OCI-LY1 (cell line): ENCODE measurements at regions not wholly inside any gene's neighbourhood (a gene's known extent, or its start where the extent isn't known, plus 50 kb on each side); places are given as distances from the start of the nearest gene placed in this dataset.

Experiments
- H2AFZ ChIP-seq: fragments of 200-600 bp; sonication (generic), shearing (Covaris generic); 2 replicates; pipeline ENCODE4 v1.6.0; 2014; ENCODE audit warnings: antibody characterized with exemption, mild to moderate bottlenecking, low read length
- H3F3A ChIP-seq: fragments of 200-600 bp; sonication (generic), shearing (Covaris generic); 2 replicates; pipeline ENCODE4 v1.6.0; 2014; ENCODE audit warnings: mild to moderate bottlenecking, antibody characterized with exemption, low read length, moderate library complexity; ENCODE audit not compliant: insufficient read depth
- H3K27ac ChIP-seq: fragments of 200-600 bp; sonication (generic); 2 replicates; pipeline ENCODE4 v1.5.1; 2014; ENCODE audit warnings: low read length, mixed run types, mild to moderate bottlenecking, low read depth; ENCODE audit not compliant: poor library complexity, severe bottlenecking
- H3K27me3 ChIP-seq: fragments of 200-600 bp; sonication (generic); 2 replicates; pipeline ENCODE4 v1.6.0; 2014; ENCODE audit warnings: antibody characterized with exemption, mild to moderate bottlenecking, low read length, moderate library complexity; ENCODE audit not compliant: insufficient read depth
- H3K36me3 ChIP-seq: fragments of 200-600 bp; sonication (generic); 2 replicates; pipeline ENCODE4 v1.6.1; 2014; ENCODE audit warnings: mild to moderate bottlenecking, antibody characterized with exemption, low read length, moderate library complexity, mixed read lengths; ENCODE audit not compliant: insufficient read depth
- H3K4me1 ChIP-seq: fragments of 200-600 bp; sonication (generic); 2 replicates; pipeline ENCODE4 v1.5.1; 2014; ENCODE audit warnings: mild to moderate bottlenecking, low read length, moderate library complexity; ENCODE audit not compliant: insufficient read depth, severe bottlenecking
- H3K4me2 ChIP-seq: fragments of 200-600 bp; sonication (generic), shearing (Covaris generic); 2 replicates; pipeline ENCODE4 v1.6.1; 2014; ENCODE audit warnings: low read length
- H3K4me3 ChIP-seq: fragments of 200-600 bp; sonication (generic); 2 replicates; pipeline ENCODE4 v1.5.1; 2014; ENCODE audit warnings: low read length, low read depth, mild to moderate bottlenecking, mixed read lengths; ENCODE audit not compliant: poor library complexity, severe bottlenecking
- H3K79me2 ChIP-seq: fragments of 200-600 bp; shearing (Covaris generic); 2 replicates; pipeline ENCODE4 v1.6.1; 2016; ENCODE audit warnings: mixed run types, low read length, mixed read lengths; ENCODE audit not compliant: insufficient read depth
- H3K9ac ChIP-seq: fragments of 200-600 bp; sonication (generic), shearing (Covaris generic); 2 replicates; pipeline ENCODE4 v1.6.1; 2014; ENCODE audit warnings: mild to moderate bottlenecking, low read length, mixed read lengths
- H3K9me2 ChIP-seq: fragments of 200-600 bp; sonication (generic), shearing (Covaris generic); 2 replicates; pipeline ENCODE4 v1.6.1; 2014; ENCODE audit warnings: low read depth, mild to moderate bottlenecking, low read length, mixed read lengths
- H3K9me3 ChIP-seq: fragments of 200-600 bp; shearing (Covaris generic); 2 replicates; pipeline ENCODE4 v1.6.1; 2014; ENCODE audit warnings: low read length, mixed read lengths
- H4K20me1 ChIP-seq: fragments of 200-600 bp; sonication (generic), shearing (Covaris generic); 2 replicates; pipeline ENCODE4 v1.6.0; 2016; ENCODE audit warnings: mild to moderate bottlenecking, low read length; ENCODE audit not compliant: insufficient read depth
- EZH2 ChIP-seq: fragments of 200-600 bp; sonication (generic), shearing (Covaris generic); IDR thresholded peaks from 2 replicates; pipeline ENCODE4 v1.8.0; 2017; ENCODE audit warnings: borderline replicate concordance, mixed run types, mild to moderate bottlenecking, antibody characterized with exemption, low read length, moderate library complexity, mixed read lengths
- TF ChIP-seq, protein P1 (sequence below): fragments of 200-600 bp; sonication (generic), shearing (Covaris generic); IDR thresholded peaks from 2 replicates; pipeline ENCODE4 v1.5.1; 2017; ENCODE audit warnings: mild to moderate bottlenecking, antibody characterized with exemption, low read length, moderate library complexity, mixed read lengths

DNA sequence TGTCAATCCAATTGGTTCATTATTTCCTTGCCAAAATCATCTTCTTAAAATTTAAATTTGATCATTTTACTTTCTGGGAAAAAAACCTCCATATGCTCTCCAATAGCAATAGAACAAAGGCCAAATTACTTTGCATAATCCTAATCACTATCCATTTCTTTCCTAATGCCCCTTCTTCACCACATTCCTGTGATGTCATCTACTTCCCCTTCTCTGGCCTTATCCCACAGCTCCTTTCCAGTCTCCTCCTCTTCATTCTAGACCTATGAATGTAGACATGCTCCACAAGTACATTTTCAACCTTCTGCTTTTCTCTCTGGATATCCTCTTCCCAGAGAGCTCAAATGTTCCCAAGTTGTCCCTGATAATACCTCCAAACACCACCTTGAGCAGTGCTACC is 216.6 kb downstream of the MRPL39 start:
- no peak overlapping the region for H3K9ac ChIP-seq
- H4K20me1 ChIP-seq: no peaks in the 10 kb centered on the region
- H3K79me2 ChIP-seq: no peaks in the 10 kb centered on the region
- no peak overlapping the region for H3K4me2 ChIP-seq
- TF ChIP-seq, protein P1, sequence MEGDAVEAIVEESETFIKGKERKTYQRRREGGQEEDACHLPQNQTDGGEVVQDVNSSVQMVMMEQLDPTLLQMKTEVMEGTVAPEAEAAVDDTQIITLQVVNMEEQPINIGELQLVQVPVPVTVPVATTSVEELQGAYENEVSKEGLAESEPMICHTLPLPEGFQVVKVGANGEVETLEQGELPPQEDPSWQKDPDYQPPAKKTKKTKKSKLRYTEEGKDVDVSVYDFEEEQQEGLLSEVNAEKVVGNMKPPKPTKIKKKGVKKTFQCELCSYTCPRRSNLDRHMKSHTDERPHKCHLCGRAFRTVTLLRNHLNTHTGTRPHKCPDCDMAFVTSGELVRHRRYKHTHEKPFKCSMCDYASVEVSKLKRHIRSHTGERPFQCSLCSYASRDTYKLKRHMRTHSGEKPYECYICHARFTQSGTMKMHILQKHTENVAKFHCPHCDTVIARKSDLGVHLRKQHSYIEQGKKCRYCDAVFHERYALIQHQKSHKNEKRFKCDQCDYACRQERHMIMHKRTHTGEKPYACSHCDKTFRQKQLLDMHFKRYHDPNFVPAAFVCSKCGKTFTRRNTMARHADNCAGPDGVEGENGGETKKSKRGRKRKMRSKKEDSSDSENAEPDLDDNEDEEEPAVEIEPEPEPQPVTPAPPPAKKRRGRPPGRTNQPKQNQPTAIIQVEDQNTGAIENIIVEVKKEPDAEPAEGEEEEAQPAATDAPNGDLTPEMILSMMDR: no peak
- no peak for TF ChIP-seq EZH2
- no peaks in the 10 kb centered on the region for H3K9me3 ChIP-seq
- H3K9me2 ChIP-seq: no peaks in the 10 kb centered on the region
- no peaks in the 10 kb centered on the region for H3K27me3 ChIP-seq
- no peaks in the 10 kb centered on the region for H3F3A ChIP-seq
- H3K36me3 ChIP-seq: no peaks in the 10 kb centered on the region
- H2AFZ ChIP-seq: no peak overlapping the region
- H3K4me1 ChIP-seq: no peaks in the 10 kb centered on the region
- no peak overlapping the region for H3K4me3 ChIP-seq
- no peak overlapping the region for H3K27ac ChIP-seq

DNA sequence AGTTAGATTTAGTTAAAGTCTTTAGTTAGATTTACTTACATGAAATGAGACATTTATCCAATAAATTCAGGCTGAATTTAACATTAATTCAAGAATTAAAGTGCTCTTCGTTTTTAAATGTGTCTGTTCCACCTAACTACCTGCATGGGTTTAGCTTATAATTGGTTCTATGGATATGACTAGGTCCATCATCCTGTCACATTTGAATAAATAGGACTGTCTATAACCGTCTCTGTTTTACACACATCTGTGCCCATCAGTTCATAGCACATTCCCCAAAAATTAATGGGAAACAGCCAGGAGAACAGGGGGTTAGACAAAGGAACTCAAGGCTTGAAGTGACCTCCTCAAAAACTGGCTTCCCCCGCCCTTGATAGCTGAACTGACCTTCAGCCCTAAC is 219.6 kb downstream of the MRPL39 start:
- Histone ChIP-seq H3K9me2 (no peaks in the 10 kb centered on the region), H3K79me2 (no peaks in the 10 kb centered on the region), H3K4me2 (no peak overlapping the region), H3K9me3 (no peaks in the 10 kb centered on the region), H3F3A (no peaks in the 10 kb centered on the region), H3K36me3 (no peaks in the 10 kb centered on the region), H3K4me1 (no peaks in the 10 kb centered on the region), H3K27me3 (no peaks in the 10 kb centered on the region), H4K20me1 (no peaks in the 10 kb centered on the region), H3K9ac (no peak overlapping the region), H2AFZ (no peak overlapping the region), H3K4me3 (no peak overlapping the region), H3K27ac (no peak overlapping the region)
- TF ChIP-seq, protein P1: no peak
- TF ChIP-seq EZH2: no peak

DNA sequence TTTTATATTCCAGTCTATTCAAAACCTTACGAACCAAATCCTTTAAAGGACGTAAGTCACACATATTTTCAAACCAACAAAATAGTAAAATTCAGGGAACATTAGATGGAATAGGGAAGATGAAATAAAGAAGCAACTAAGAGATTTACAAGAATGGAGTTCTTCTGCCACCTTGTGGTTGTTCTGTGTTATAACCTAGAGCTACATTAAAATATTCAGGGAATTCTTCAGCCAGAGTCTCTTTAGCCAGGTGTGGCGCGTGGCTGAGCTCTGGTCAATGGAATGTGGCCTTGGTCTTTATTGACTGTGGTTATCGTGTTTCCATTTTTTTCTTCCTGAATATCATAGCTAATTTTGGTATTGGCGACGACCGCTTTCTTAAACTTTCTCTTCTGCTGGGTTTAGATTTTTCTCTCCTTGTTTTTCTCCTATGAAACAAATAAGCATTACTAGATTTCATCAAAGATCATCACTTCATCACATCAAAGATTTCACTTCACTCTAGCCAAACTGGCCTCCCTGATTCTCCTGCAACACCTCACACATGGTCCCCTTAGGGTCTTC is 221.3 kb downstream of the MRPL39 start:
- Histone ChIP-seq H3K4me2 (no peak overlapping the region), H3K27me3 (no peaks in the 10 kb centered on the region), H3K27ac (no peak overlapping the region), H3F3A (no peaks in the 10 kb centered on the region), H3K9ac (no peak overlapping the region), H4K20me1 (no peaks in the 10 kb centered on the region), H3K36me3 (no peaks in the 10 kb centered on the region), H3K4me1 (no peaks in the 10 kb centered on the region), H3K9me2 (no peaks in the 10 kb centered on the region), H3K9me3 (no peaks in the 10 kb centered on the region), H3K79me2 (no peaks in the 10 kb centered on the region), H2AFZ (no peak overlapping the region), H3K4me3 (no peak overlapping the region)
- TF ChIP-seq EZH2: no peak
- TF ChIP-seq, protein P1: peak; percentile 68; the same call in 1 of the 2 replicates
